ENCODE measurements at regions not wholly inside any gene's neighbourhood (a gene's known extent, or its start where the extent isn't known, plus 50 kb on each side); places are given as distances from the start of the nearest gene placed in this dataset.
"Not testable (repeated sequence)": the region's sequence is repeated elsewhere in the genome, so short reads cannot be mapped to it uniquely, and the experiment has no call there.

DNA sequence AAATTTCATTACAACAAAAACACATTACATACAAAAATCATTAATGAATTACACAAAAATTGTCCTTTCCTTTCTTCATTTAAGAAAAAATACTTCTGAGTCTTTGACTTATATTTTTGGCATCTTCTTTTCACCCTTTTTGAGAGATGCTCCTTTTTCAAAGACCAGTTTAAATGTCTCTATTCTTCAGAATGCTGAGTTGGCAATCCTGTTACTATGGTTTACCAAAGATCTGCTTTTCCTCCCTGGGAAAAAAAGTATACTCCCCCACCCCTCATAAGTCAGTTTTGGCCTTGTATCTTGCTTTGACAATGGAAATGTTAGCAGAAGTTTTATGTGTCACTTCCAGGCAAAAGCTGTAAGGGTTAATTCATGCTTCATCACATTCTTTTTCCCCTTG lies 198.4 kb upstream of the GRM3 start:
- no peak for TF ChIP-seq FOXA2 (IDR thresholded peaks at IDR 0.05)
- TF ChIP-seq REST (IDR thresholded peaks at IDR 0.05) = no peak
- TF ChIP-seq NR2F2 (IDR thresholded peaks at IDR 0.05) = no peak
- TF ChIP-seq TAF1 (conservative IDR thresholded peaks at IDR 0.05) = no peak
- TF ChIP-seq GABPA (IDR thresholded peaks at IDR 0.05 in 1 of 2, conservative IDR thresholded peaks at IDR 0.05 in 1 of 2) = no peak
- no peak for TF ChIP-seq FOXA1 (IDR thresholded peaks at IDR 0.05)
- TF ChIP-seq, protein P1, sequence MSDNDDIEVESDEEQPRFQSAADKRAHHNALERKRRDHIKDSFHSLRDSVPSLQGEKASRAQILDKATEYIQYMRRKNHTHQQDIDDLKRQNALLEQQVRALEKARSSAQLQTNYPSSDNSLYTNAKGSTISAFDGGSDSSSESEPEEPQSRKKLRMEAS (IDR thresholded peaks at IDR 0.05) = no peak
- H3K4me1 ChIP-seq (ENCODE audit: control insufficient read depth in 4 of 4, insufficient read depth in 4 of 4, low read length in 3 of 4) = no peaks in the 10 kb centered on the region
- H3K4me3 ChIP-seq (ENCODE audit: low read depth in 1 of 3, low read length in 3 of 3) = no peak overlapping the region
- no peak overlapping the region for H3K27ac ChIP-seq (ENCODE audit: low read depth in 1 of 2, low read length in 2 of 2)
- no peaks in the 10 kb centered on the region for H3K9me3 ChIP-seq (ENCODE audit: control insufficient read depth in 4 of 4, low read length in 3 of 4)
- no peaks in the 10 kb centered on the region for H3K27me3 ChIP-seq (ENCODE audit: control insufficient read depth in 4 of 4, insufficient read depth in 4 of 4, low read length in 3 of 4)
- DNase-seq (ENCODE audit: low spot score) = no peak
- H3K9ac ChIP-seq (ENCODE audit: low read depth in 1 of 2, low read length in 2 of 2) = no peak overlapping the region
- H3K36me3 ChIP-seq (ENCODE audit: control insufficient read depth in 4 of 4, insufficient read depth in 3 of 4, low read depth in 1 of 4, low read length in 3 of 4) = no peaks in the 10 kb centered on the region

DNA sequence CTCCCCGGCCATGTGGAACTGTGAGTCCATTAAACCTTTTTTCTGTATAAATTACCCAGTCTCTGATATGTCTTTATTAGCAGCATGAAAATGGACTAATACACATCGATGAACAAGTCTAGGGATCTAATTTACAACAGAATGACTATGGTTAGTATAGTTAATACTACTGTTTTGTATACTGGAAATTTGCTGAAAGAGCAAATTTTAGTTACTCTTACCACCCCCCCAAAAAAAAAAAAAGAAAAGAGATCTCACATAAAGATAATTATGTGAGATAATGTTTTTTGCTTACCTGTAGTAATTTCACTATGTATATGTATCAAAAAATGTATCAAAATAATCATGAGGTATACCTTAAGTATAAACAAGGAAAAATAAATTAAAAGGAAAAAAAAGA lies 199.5 kb upstream of the GRM3 start:
- no peaks in the 10 kb centered on the region for H3K9me3 ChIP-seq (ENCODE audit: control insufficient read depth in 4 of 4, low read length in 3 of 4)
- H3K4me1 ChIP-seq (ENCODE audit: control insufficient read depth in 4 of 4, insufficient read depth in 4 of 4, low read length in 3 of 4) = no peaks in the 10 kb centered on the region
- TF ChIP-seq YY1 (IDR thresholded peaks at IDR 0.05) = no peak
- no peak for TF ChIP-seq FOXA1 (IDR thresholded peaks at IDR 0.05)
- no peak for TF ChIP-seq ATF3 (IDR thresholded peaks at IDR 0.05)
- TF ChIP-seq, protein P2, sequence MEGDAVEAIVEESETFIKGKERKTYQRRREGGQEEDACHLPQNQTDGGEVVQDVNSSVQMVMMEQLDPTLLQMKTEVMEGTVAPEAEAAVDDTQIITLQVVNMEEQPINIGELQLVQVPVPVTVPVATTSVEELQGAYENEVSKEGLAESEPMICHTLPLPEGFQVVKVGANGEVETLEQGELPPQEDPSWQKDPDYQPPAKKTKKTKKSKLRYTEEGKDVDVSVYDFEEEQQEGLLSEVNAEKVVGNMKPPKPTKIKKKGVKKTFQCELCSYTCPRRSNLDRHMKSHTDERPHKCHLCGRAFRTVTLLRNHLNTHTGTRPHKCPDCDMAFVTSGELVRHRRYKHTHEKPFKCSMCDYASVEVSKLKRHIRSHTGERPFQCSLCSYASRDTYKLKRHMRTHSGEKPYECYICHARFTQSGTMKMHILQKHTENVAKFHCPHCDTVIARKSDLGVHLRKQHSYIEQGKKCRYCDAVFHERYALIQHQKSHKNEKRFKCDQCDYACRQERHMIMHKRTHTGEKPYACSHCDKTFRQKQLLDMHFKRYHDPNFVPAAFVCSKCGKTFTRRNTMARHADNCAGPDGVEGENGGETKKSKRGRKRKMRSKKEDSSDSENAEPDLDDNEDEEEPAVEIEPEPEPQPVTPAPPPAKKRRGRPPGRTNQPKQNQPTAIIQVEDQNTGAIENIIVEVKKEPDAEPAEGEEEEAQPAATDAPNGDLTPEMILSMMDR (IDR thresholded peaks at IDR 0.05; ENCODE audit: low read depth, low read length, missing input control) = no peak
- no peak for TF ChIP-seq HNF4G (IDR thresholded peaks at IDR 0.05)
- TF ChIP-seq RAD21 (IDR thresholded peaks at IDR 0.05) = no peak
- TF ChIP-seq TAF1 (conservative IDR thresholded peaks at IDR 0.05) = no peak
- no peak for TF ChIP-seq SP1 (IDR thresholded peaks at IDR 0.05)
- TF ChIP-seq NR2F2 (IDR thresholded peaks at IDR 0.05) = no peak
- no peak for TF ChIP-seq HNF4A (conservative IDR thresholded peaks at IDR 0.05)
- H3K27ac ChIP-seq (ENCODE audit: low read depth in 1 of 2, low read length in 2 of 2) = no peak overlapping the region
- WGBS = 86% methylated on average over 2 of the region's 2 CpGs
- no peaks in the 10 kb centered on the region for H3K27me3 ChIP-seq (ENCODE audit: control insufficient read depth in 4 of 4, insufficient read depth in 4 of 4, low read length in 3 of 4)
- no peak overlapping the region for H3K9ac ChIP-seq (ENCODE audit: low read depth in 1 of 2, low read length in 2 of 2)
- no peak for DNase-seq (ENCODE audit: low spot score)
- H3K4me3 ChIP-seq (ENCODE audit: low read depth in 1 of 3, low read length in 3 of 3) = no peak overlapping the region
- H3K36me3 ChIP-seq (ENCODE audit: control insufficient read depth in 4 of 4, insufficient read depth in 3 of 4, low read depth in 1 of 4, low read length in 3 of 4) = no peaks in the 10 kb centered on the region

- WGBS = 89% methylated on average over 29 of the region's 29 CpGs
- H3K9me3 ChIP-seq (ENCODE audit: control insufficient read depth in 4 of 4, low read length in 3 of 4); H3K4me1 ChIP-seq (ENCODE audit: control insufficient read depth in 4 of 4, insufficient read depth in 4 of 4, low read length in 3 of 4); H3K27ac ChIP-seq (ENCODE audit: low read depth in 1 of 2, low read length in 2 of 2); H3K4me3 ChIP-seq (ENCODE audit: low read depth in 1 of 3, low read length in 3 of 3); H3K36me3 ChIP-seq (ENCODE audit: control insufficient read depth in 4 of 4, insufficient read depth in 3 of 4, low read depth in 1 of 4, low read length in 3 of 4); H3K27me3 ChIP-seq (ENCODE audit: control insufficient read depth in 4 of 4, insufficient read depth in 4 of 4, low read length in 3 of 4); H3K9ac ChIP-seq (ENCODE audit: low read depth in 1 of 2, low read length in 2 of 2); DNase-seq (ENCODE audit: low spot score): not testable (repeated sequence)
These were observed 203.3 kb upstream of the GRM3 start for GRCh38 chr7:86440420-86440819.

Measured in liver (tissue), 8 donors.